NCI-H146 treated with DMSO at 0.1 percent for 48 hours (cell line): ENCODE measurements at regions not wholly inside any gene's neighbourhood (a gene's known extent, or its start where the extent isn't known, plus 50 kb on each side); places are given as distances from the start of the nearest gene placed in this dataset.
"Not testable (repeated sequence)": the region's sequence is repeated elsewhere in the genome, so short reads cannot be mapped to it uniquely, and the experiment has no call there.

Experiments
- DNase-seq: peaks from one replicate; lab custom pipeline; 2025; ENCODE audit not compliant: unreplicated experiment; lab: John Stamatoyannopoulos, UW

GRCh38 chr9:29432656-29433055 lies 1859.4 kb upstream of the C9orf72 start:
- not testable (repeated sequence) for DNase-seq

GRCh38 chr9:29435368-29435767 lies 1862.1 kb upstream of the C9orf72 start:
- DNase-seq: peak; percentile 28

- DNase-seq: no peak
Measured at GRCh38 chr9:29437526-29437925, 1864.2 kb upstream of the C9orf72 start.

- DNase-seq: no peak
Measured at GRCh38 chr9:29439961-29440360, 1866.7 kb upstream of the C9orf72 start.

GRCh38 chr9:29440449-29440848 lies 1867.2 kb upstream of the C9orf72 start:
- no peak for DNase-seq

- no peak for DNase-seq
Measured at GRCh38 chr9:29445751-29446150, 1872.5 kb upstream of the C9orf72 start.

- peak; percentile 91 for DNase-seq
Measured at GRCh38 chr9:29449306-29449705, 1876.0 kb upstream of the C9orf72 start.

GRCh38 chr9:29450343-29450875 lies 1877.1 kb upstream of the C9orf72 start:
- DNase-seq: not testable (repeated sequence)

- DNase-seq: no peak
Measured at GRCh38 chr9:29456940-29457339, 1883.7 kb upstream of the C9orf72 start.

GRCh38 chr9:29475471-29475870 lies 1902.2 kb upstream of the C9orf72 start:
- no peak for DNase-seq

- DNase-seq: no peak
Measured at GRCh38 chr9:29511680-29512079, 1938.4 kb upstream of the C9orf72 start.

- DNase-seq: peak; percentile 64
Measured at GRCh38 chr9:29514336-29514735, 1941.1 kb upstream of the C9orf72 start.

GRCh38 chr9:29514862-29515261 lies 1941.6 kb upstream of the C9orf72 start:
- peak; percentile 64 for DNase-seq

- no peak for DNase-seq
Measured at GRCh38 chr9:29548436-29548835, 1975.2 kb upstream of the C9orf72 start.

GRCh38 chr9:29555502-29555901 lies 1982.2 kb upstream of the C9orf72 start:
- DNase-seq: no peak

- DNase-seq: no peak
Measured at GRCh38 chr9:29556317-29556716, 1983.0 kb upstream of the C9orf72 start.

- no peak for DNase-seq
Measured at GRCh38 chr9:29556746-29557145, 1983.5 kb upstream of the C9orf72 start.

GRCh38 chr9:29564564-29564963 lies 1991.3 kb upstream of the C9orf72 start:
- no peak for DNase-seq

- DNase-seq: no peak
Measured at GRCh38 chr9:29575219-29575618, 2001.9 kb upstream of the C9orf72 start.

- DNase-seq: no peak
Measured at GRCh38 chr9:29588361-29588760, 2015.1 kb upstream of the C9orf72 start.

- no peak for DNase-seq
Measured at GRCh38 chr9:29609282-29609681, 2036.0 kb upstream of the C9orf72 start.

- no peak for DNase-seq
Measured at GRCh38 chr9:29613773-29614172, 2040.5 kb upstream of the C9orf72 start.

GRCh38 chr9:29616844-29617243 lies 2043.6 kb upstream of the C9orf72 start:
- DNase-seq: no peak
